ENCODE measurements at regions not wholly inside any gene's neighbourhood (a gene's known extent, or its start where the extent isn't known, plus 50 kb on each side); places are given as distances from the start of the nearest gene placed in this dataset.
A peak's percentile ranks its signal among the peaks of the same experiment; 100 is the strongest.
"Not testable (repeated sequence)": the region's sequence is repeated elsewhere in the genome, so short reads cannot be mapped to it uniquely, and the experiment has no call there.

DNA sequence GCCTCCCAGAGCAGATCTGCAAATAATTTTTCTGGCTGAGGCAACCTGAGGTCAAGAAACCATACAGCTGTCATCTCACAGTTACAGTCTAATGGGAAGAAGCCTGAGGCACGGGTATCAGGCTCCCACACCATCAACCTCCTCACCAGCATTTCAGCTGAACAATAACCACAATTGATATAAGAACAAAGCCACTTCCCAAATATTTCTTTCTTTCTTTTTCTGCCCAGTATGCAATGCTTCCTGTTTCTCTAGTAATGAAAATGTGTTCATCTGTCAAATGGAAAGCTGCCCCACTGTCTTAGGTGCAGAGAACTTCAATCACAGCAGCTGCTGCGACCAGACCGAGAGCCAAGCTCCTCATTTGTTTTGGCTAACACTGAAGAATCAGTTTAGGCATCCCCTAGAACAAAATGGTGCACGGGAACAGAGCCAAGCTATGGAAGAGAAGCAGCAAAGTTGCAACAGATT, 108.4 kb downstream of the BLID start:
- TF ChIP-seq CTCF (conservative IDR thresholded peaks at IDR 0.05; ENCODE audit: low read depth, low read length), result no peak
- DNase-seq (ENCODE audit: low read depth), result peak; percentile 64
- H3K4me3 ChIP-seq (ENCODE audit: low read depth, low read length), result no peak overlapping the region

GRCh38 chr11:122004446-122004845, 111.6 kb downstream of the BLID start:
- H3K4me3 ChIP-seq (ENCODE audit: low read depth, low read length), result no peak overlapping the region
- no peak for TF ChIP-seq CTCF (conservative IDR thresholded peaks at IDR 0.05; ENCODE audit: low read depth, low read length)
- DNase-seq (ENCODE audit: low read depth), result no peak

- no peak for TF ChIP-seq CTCF (conservative IDR thresholded peaks at IDR 0.05; ENCODE audit: low read depth, low read length)
- DNase-seq (ENCODE audit: low read depth), result no peak
- H3K4me3 ChIP-seq (ENCODE audit: low read depth, low read length), result no peak overlapping the region
Observed at GRCh38 chr11:122002926-122003325, 113.1 kb downstream of the BLID start.

- H3K4me3 ChIP-seq (ENCODE audit: low read depth, low read length), result no peak overlapping the region
- no peak for DNase-seq (ENCODE audit: low read depth)
- TF ChIP-seq CTCF (conservative IDR thresholded peaks at IDR 0.05; ENCODE audit: low read depth, low read length), result no peak
Observed at GRCh38 chr11:122002047-122002446, 114.0 kb downstream of the BLID start.

DNA sequence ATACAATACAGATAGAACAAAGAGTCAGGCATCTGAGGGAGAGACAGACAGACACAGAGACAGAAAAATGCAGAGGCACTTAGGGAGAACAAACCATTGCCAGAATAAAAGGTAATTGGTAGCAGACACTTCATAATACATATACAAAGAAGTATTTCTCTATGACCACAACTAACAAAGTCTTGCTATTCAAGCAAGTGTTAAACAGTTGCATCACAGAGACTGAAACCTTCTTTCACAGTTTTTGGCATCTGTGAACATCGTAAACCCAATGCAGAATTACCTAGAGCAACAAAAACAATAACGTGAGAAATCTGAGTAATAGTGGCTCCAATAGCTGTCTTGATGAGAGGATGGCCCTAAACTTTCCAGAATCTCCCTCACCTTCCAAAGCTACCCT, 116.4 kb downstream of the BLID start:
- no peak for DNase-seq (ENCODE audit: low read depth)
- no peak overlapping the region for H3K4me3 ChIP-seq (ENCODE audit: low read depth, low read length)
- TF ChIP-seq CTCF (conservative IDR thresholded peaks at IDR 0.05; ENCODE audit: low read depth, low read length), result no peak

DNA sequence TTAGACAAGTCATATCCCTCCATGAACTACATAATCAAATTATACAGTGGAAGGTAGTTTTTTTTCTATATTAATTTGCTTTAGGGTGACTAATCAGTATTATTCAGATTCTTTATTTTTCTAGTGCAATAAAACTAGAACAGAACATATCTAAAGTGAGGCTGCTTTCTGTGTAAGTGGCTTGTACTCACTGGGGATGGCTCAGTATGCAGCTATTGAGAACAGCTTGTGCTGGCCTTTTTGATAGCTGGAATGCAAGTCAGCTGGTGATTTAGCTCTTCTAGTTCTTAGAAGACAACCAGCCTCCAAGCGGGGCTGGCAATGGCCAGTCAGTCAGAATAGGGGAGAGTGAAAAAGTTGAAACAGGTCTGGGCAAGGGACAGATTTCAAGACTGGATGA, 119.4 kb downstream of the BLID start:
- peak; percentile 41 for DNase-seq (ENCODE audit: low read depth)
- H3K4me3 ChIP-seq (ENCODE audit: low read depth, low read length), result no peak overlapping the region
- TF ChIP-seq CTCF (conservative IDR thresholded peaks at IDR 0.05; ENCODE audit: low read depth, low read length), result no peak

DNA sequence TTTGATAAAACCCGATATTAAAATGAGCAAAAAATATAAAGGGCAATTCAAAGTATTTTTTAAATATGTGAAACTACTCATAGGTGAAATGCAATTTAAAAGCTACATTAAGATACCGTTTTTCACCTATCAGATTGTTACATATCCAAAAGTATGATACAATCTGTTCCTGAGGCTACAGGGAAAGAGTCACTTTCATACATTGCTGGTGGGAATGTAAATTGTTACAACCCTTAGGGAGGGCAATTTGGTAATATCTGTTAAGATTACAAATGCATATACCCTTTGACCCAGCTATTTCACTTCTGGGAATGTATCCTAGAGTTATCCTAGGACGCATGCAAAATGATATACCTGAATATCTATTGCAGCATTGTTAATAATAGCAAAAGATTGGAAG, 132.1 kb downstream of the BLID start:
- no peak for DNase-seq (ENCODE audit: low read depth)
- no peak for TF ChIP-seq CTCF (conservative IDR thresholded peaks at IDR 0.05; ENCODE audit: low read depth, low read length)
- no peak overlapping the region for H3K4me3 ChIP-seq (ENCODE audit: low read depth, low read length)

GRCh38 chr11:121977914-121978313, 138.1 kb downstream of the BLID start:
- DNase-seq (ENCODE audit: low read depth); H3K4me3 ChIP-seq (ENCODE audit: low read depth, low read length): not testable (repeated sequence)
